H1 (cell line): ENCODE measurements at regions not wholly inside any gene's neighbourhood (a gene's known extent, or its start where the extent isn't known, plus 50 kb on each side); places are given as distances from the start of the nearest gene placed in this dataset.

ENCODE experiments used
- CTCF ChIA-PET: fragments of 300-600 bp; sonication (Branson Sonifier 250); formaldehyde crosslinking; loops from one replicate; lab custom pipeline; 2021; ENCODE audit not compliant: partially characterized antibody; lab: Charles Lee
- POLR2A ChIA-PET: fragments of 300-600 bp; sonication (Branson Sonifier 250); formaldehyde crosslinking; loops from one replicate; lab custom pipeline; 2021; ENCODE audit warnings: inconsistent platforms; ENCODE audit not compliant: partially characterized antibody; lab: Charles Lee
- DNase-seq, 2 experiments: peaks; one replicate each; pipeline versions ENCODE4 v3.0.0 to v3.0.0-alpha.2; 2010 to 2022; ENCODE audit warnings: low spot score in 2 of 2, low read depth in 1 of 2, mixed read lengths in 1 of 2
- FAIRE-seq: peaks from 2 replicates; lab custom pipeline; 2011; peaks lifted over from hg19 to GRCh38; lab: Jason Lieb, UNC
- H2AFZ ChIP-seq: 2 replicates; pipeline ENCODE4 v1.8.1; 2012; ENCODE audit warnings: low read length, inconsistent platforms
- H2AK5ac ChIP-seq: 2 replicates; pipeline ENCODE4 v1.6.1; 2013; ENCODE audit warnings: low read depth, low read length
- H2BK120ac ChIP-seq: replicated peaks from 2 replicates; pipeline ENCODE3; 2013; ENCODE audit warnings: low read depth, low read length, inconsistent platforms
- H2BK12ac ChIP-seq: 2 replicates; pipeline ENCODE4 v1.6.1; 2013; ENCODE audit warnings: low read depth, low read length
- H2BK15ac ChIP-seq: 2 replicates; pipeline ENCODE4 v1.6.1; 2013; ENCODE audit warnings: low read length
- H2BK20ac ChIP-seq: 2 replicates; pipeline ENCODE4 v1.6.1; 2013; ENCODE audit warnings: low read length
- H2BK5ac ChIP-seq: 2 replicates; pipeline ENCODE4 v1.6.1; 2013; ENCODE audit warnings: low read depth, low read length
- H3K14ac ChIP-seq: 2 replicates; pipeline ENCODE4 v1.6.1; 2013; ENCODE audit warnings: inconsistent platforms; ENCODE audit not compliant: insufficient read length
- H3K18ac ChIP-seq: 2 replicates; pipeline ENCODE4 v1.6.1; 2013; ENCODE audit warnings: low read length; ENCODE audit errors: extremely low read depth
- H3K23ac ChIP-seq: 2 replicates; pipeline ENCODE4 v1.6.1; 2013; ENCODE audit warnings: inconsistent platforms; ENCODE audit not compliant: insufficient read length
- H3K23me2 ChIP-seq: 2 replicates; pipeline ENCODE4 v1.6.1; 2013; ENCODE audit warnings: low read depth, low read length
- H3K27ac ChIP-seq: 2 replicates; pipeline ENCODE4 v1.6.1; 2011; ENCODE audit warnings: low read depth, low read length, inconsistent platforms
- H3K27me3 ChIP-seq, 4 experiments: replicated peaks in 1 of 4; 1 replicate in 1 of 4; 2 replicates in 3 of 4; pipeline versions ENCODE4 v1.6.1 to v1.8.1; 2011 to 2013; ENCODE audit warnings: low read length in 3 of 4, mild to moderate bottlenecking in 3 of 4, inconsistent platforms in 2 of 4, mixed read lengths in 2 of 4, moderate library complexity in 1 of 4; ENCODE audit not compliant: control insufficient read depth in 3 of 4, insufficient read depth in 3 of 4; ENCODE audit errors: extremely low read depth in 1 of 4
- H3K36me3 ChIP-seq, 4 experiments: 2 replicates each; pipeline versions ENCODE4 v1.6.1 to v1.8.1; 2011 to 2013; ENCODE audit warnings: mild to moderate bottlenecking in 4 of 4, low read length in 3 of 4, moderate library complexity in 2 of 4, control low read depth in 1 of 4, inconsistent platforms in 1 of 4; ENCODE audit not compliant: insufficient read depth in 4 of 4, control insufficient read depth in 2 of 4
- H3K4ac ChIP-seq: replicated peaks from 2 replicates; pipeline ENCODE3; 2013; ENCODE audit warnings: low read length, low read depth, mixed read lengths, inconsistent platforms; ENCODE audit not compliant: insufficient read length
- H3K4me1 ChIP-seq, 4 experiments: replicated peaks in 1 of 4; 1 replicate in 1 of 4; 2 replicates in 3 of 4; pipeline versions ENCODE4 v1.6.1 to v1.8.1; 2011 to 2013; ENCODE audit warnings: low read length in 3 of 4, inconsistent platforms in 2 of 4, mixed read lengths in 1 of 4; ENCODE audit not compliant: insufficient read depth in 4 of 4, control insufficient read depth in 3 of 4
- H3K4me2 ChIP-seq, 2 experiments: 2 replicates each; pipeline versions ENCODE4 v1.6.1 to v1.8.1; 2011 to 2013; ENCODE audit warnings: low read depth in 2 of 2, low read length in 2 of 2, control low read depth in 1 of 2, inconsistent platforms in 1 of 2, mild to moderate bottlenecking in 1 of 2; ENCODE audit not compliant: insufficient read depth in 1 of 2
- H3K4me3 ChIP-seq, 4 experiments: fragments of 200-600, 300-600 bp in 1 of 4; sonication (generic), shearing (Covaris generic), sonication (Bioruptor Twin) in 1 of 4; 2 replicates each; pipeline versions ENCODE4 v1.5.1 to v1.8.1; 2011 to 2016; ENCODE audit warnings: low read length in 4 of 4, low read depth in 3 of 4, control low read depth in 2 of 4, inconsistent platforms in 2 of 4, mild to moderate bottlenecking in 2 of 4, mixed read lengths in 1 of 4, moderate library complexity in 1 of 4; ENCODE audit not compliant: insufficient read depth in 2 of 4; ENCODE audit errors: extremely low read depth in 1 of 4
- H3K56ac ChIP-seq: replicated peaks from 2 replicates; pipeline ENCODE3; 2013; ENCODE audit warnings: low read depth, mild to moderate bottlenecking, mixed read lengths, low read length, inconsistent platforms; ENCODE audit not compliant: insufficient read length
- H3K79me1 ChIP-seq: 2 replicates; pipeline ENCODE4 v1.6.1; 2013; ENCODE audit warnings: low read depth, low read length, control low read depth
- H3K79me2 ChIP-seq, 2 experiments: 2 replicates each; pipeline versions ENCODE4 v1.6.1 to v1.8.1; 2012 to 2013; ENCODE audit warnings: low read length in 2 of 2, mild to moderate bottlenecking in 2 of 2, inconsistent platforms in 1 of 2; ENCODE audit not compliant: insufficient read depth in 2 of 2, control insufficient read depth in 1 of 2
- H3K9ac ChIP-seq, 4 experiments: replicated peaks in 1 of 4; 1 replicate in 1 of 4; 2 replicates in 3 of 4; pipeline versions ENCODE4 v1.6.1 to v1.8.1; 2011 to 2013; ENCODE audit warnings: low read depth in 3 of 4, low read length in 3 of 4, control low read depth in 2 of 4, mild to moderate bottlenecking in 2 of 4, moderate library complexity in 2 of 4, inconsistent platforms in 1 of 4; ENCODE audit errors: extremely low read depth in 1 of 4
- H3K9me3 ChIP-seq, 2 experiments: 2 replicates each; pipeline versions ENCODE4 v1.6.1 to v1.8.1; 2012 to 2013; ENCODE audit warnings: mild to moderate bottlenecking in 2 of 2, moderate library complexity in 2 of 2, control low read depth in 1 of 2, inconsistent platforms in 1 of 2, low read depth in 1 of 2, low read length in 1 of 2, mixed read lengths in 1 of 2; ENCODE audit not compliant: insufficient read depth in 2 of 2
- H4K20me1 ChIP-seq, 2 experiments: replicated peaks in 1 of 2; 2 replicates each; pipeline versions ENCODE3 to v1.8.1; 2011 to 2013; ENCODE audit warnings: inconsistent platforms in 2 of 2, low read length in 2 of 2, mild to moderate bottlenecking in 1 of 2; ENCODE audit not compliant: insufficient read depth in 2 of 2, control insufficient read depth in 1 of 2
- H4K5ac ChIP-seq: 2 replicates; pipeline ENCODE4 v1.6.1; 2013; ENCODE audit warnings: low read length, low read depth, mixed read lengths, inconsistent platforms; ENCODE audit not compliant: insufficient read length
- H4K8ac ChIP-seq: 2 replicates; pipeline ENCODE4 v1.8.0; 2013; ENCODE audit warnings: mild to moderate bottlenecking, moderate library complexity, low read length, inconsistent platforms; ENCODE audit not compliant: insufficient read depth; ENCODE audit errors: extremely low read depth
- H4K91ac ChIP-seq: replicated peaks from 2 replicates; pipeline ENCODE3; 2013; ENCODE audit warnings: low read length, mixed read lengths, inconsistent platforms; ENCODE audit not compliant: insufficient read length
- CHD2 ChIP-seq: IDR thresholded peaks from 2 replicates; pipeline ENCODE4 v1.6.1; 2012; ENCODE audit warnings: low read length, improper control_type of control experiment
- EP300 ChIP-seq, 2 experiments: IDR thresholded peaks; 1 replicate in 1 of 2; 2 replicates in 1 of 2; pipeline ENCODE4 v1.6.1; 2011 to 2012; ENCODE audit warnings: low read depth in 2 of 2, low read length in 2 of 2, mild to moderate bottlenecking in 2 of 2, borderline replicate concordance in 1 of 2, inconsistent platforms in 1 of 2, moderate library complexity in 1 of 2
- FOSL1 ChIP-seq: IDR thresholded peaks from 2 replicates; pipeline ENCODE4 v1.6.1; 2011; ENCODE audit warnings: mild to moderate bottlenecking, low read depth, low read length, moderate library complexity; ENCODE audit not compliant: insufficient read depth
- HDAC2 ChIP-seq, 2 experiments: fragments of 300-600 bp in 1 of 2; sonication (generic) in 1 of 2; IDR thresholded peaks; 2 replicates each; pipeline ENCODE4 v1.6.1; 2011 to 2012; ENCODE audit warnings: low read depth in 2 of 2, low read length in 2 of 2, mild to moderate bottlenecking in 2 of 2, moderate library complexity in 2 of 2, borderline replicate concordance in 1 of 2, inconsistent platforms in 1 of 2
- JUND ChIP-seq: IDR thresholded peaks from 2 replicates; pipeline ENCODE4 v1.6.1; 2011; ENCODE audit warnings: mild to moderate bottlenecking, improper control_type of control experiment, low read length
- KDM4A ChIP-seq: IDR thresholded peaks from one replicate; pipeline ENCODE4 v1.7.1; 2012; ENCODE audit warnings: low read depth, mild to moderate bottlenecking, moderate library complexity, low read length, inconsistent platforms; ENCODE audit not compliant: severe bottlenecking
- KDM5A ChIP-seq: fragments of 200-600 bp; IDR thresholded peaks from 2 replicates; pipeline ENCODE4 v1.7.1; 2012; ENCODE audit warnings: mild to moderate bottlenecking, low read length, inconsistent platforms, mixed read lengths
- RBBP5 ChIP-seq: IDR thresholded peaks from 2 replicates; pipeline ENCODE4 v1.7.1; 2012; ENCODE audit warnings: low read depth, mild to moderate bottlenecking, inconsistent platforms, low read length, moderate library complexity, borderline replicate concordance
- SP1 ChIP-seq: IDR thresholded peaks from 2 replicates; pipeline ENCODE4 v1.6.1; 2011; ENCODE audit warnings: low read depth, low read length
- TAF1 ChIP-seq: IDR thresholded peaks from 2 replicates; pipeline ENCODE4 v1.6.1; 2011; ENCODE audit warnings: mild to moderate bottlenecking, low read depth, low read length
- TCF12 ChIP-seq: IDR thresholded peaks from 2 replicates; pipeline ENCODE4 v1.6.1; 2011; ENCODE audit warnings: low read depth, mild to moderate bottlenecking, low read length
- ZNF274 ChIP-seq: IDR thresholded peaks from 2 replicates; pipeline ENCODE4 v1.7.0; 2012; ENCODE audit warnings: low read length, borderline replicate concordance; ENCODE audit errors: extremely low read depth
- WGBS, 2 experiments: shearing (Covaris generic) in 1 of 2; methylation state at CpG; one replicate each; pipeline versions ENCODE4 v1.1.6 to v1.1.7; 2013 to 2015; ENCODE audit warnings: low lambda C conversion rate in 2 of 2, mixed read lengths in 2 of 2, inconsistent platforms in 1 of 2, low coverage in 1 of 2, missing lambda C conversion rate in 1 of 2; ENCODE audit not compliant: insufficient replicate concordance in 2 of 2, insufficient coverage in 1 of 2, insufficient read length in 1 of 2; ENCODE audit errors: extremely low coverage in 1 of 2, missing lambda C conversion rate in 1 of 2; 5-methylcytosine and 5-hydroxymethylcytosine counted together
- TF ChIP-seq, protein P1 (sequence below): IDR thresholded peaks from 2 replicates; pipeline ENCODE4 v1.6.1; 2012; ENCODE audit warnings: low read length, inconsistent platforms

DNA sequence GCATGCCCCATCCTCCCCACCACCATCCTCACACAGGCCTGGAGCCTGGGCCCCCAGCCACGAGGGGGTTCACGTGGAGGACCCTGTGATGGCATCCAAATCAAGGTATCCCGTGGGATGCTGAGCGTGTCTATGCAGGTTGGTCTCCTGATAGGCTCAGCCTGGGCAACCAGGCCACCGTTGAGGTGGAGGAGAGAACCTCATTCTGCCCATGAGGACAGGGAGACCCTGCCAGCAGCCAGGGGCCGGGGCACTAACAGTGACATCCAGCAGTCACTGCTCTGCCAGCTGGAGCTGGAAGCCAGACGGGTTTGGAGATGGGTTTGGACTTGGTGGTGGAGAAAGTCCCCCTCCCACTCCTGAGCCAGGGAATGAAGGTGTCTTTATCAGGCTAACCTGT, 582.8 kb downstream of the MATN1 start:
- H3K23me2 ChIP-seq: no peaks in the 10 kb centered on the region
- TF ChIP-seq TAF1: no peak
- TF ChIP-seq FOSL1: no peak
- TF ChIP-seq KDM5A: no peak
- no peak for TF ChIP-seq CHD2
- TF ChIP-seq SP1: no peak
- TF ChIP-seq, protein P1, sequence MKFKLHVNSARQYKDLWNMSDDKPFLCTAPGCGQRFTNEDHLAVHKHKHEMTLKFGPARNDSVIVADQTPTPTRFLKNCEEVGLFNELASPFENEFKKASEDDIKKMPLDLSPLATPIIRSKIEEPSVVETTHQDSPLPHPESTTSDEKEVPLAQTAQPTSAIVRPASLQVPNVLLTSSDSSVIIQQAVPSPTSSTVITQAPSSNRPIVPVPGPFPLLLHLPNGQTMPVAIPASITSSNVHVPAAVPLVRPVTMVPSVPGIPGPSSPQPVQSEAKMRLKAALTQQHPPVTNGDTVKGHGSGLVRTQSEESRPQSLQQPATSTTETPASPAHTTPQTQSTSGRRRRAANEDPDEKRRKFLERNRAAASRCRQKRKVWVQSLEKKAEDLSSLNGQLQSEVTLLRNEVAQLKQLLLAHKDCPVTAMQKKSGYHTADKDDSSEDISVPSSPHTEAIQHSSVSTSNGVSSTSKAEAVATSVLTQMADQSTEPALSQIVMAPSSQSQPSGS: no peak
- TF ChIP-seq TCF12: no peak
- TF ChIP-seq EP300 (IDR thresholded peaks at IDR 0.05; ENCODE audit: borderline replicate concordance in 1 of 2, low read depth in 2 of 2, low read length in 2 of 2): no peak
- TF ChIP-seq ZNF274: no peak
- TF ChIP-seq JUND: no peak
- TF ChIP-seq KDM4A: no peak
- no peak for TF ChIP-seq HDAC2 (IDR thresholded peaks at IDR 0.05; ENCODE audit: borderline replicate concordance in 1 of 2, low read depth in 2 of 2, low read length in 2 of 2)
- no peak for TF ChIP-seq RBBP5
- H2BK120ac ChIP-seq: no peak overlapping the region
- H2AFZ ChIP-seq: no peak overlapping the region
- no peaks in the 10 kb centered on the region for H3K36me3 ChIP-seq
- peaks cover 13 to 22% of the 10 kb centered on the region in 2 experiments for H3K9me3 ChIP-seq
- H3K23ac ChIP-seq: no peak overlapping the region
- ChIA-PET POLR2A (no interaction called here), CTCF (interaction anchor here (1.2 to 1.7 kb wide), 2 partner anchors 9 to 92 kb away, joined by 4 read pairs; no protein-coding TSS in a partner anchor)
- no peak overlapping the region for H2BK5ac ChIP-seq
- no peak overlapping the region for H3K4ac ChIP-seq
- FAIRE-seq: no peak
- H3K9ac ChIP-seq: no peak overlapping the region
- H2BK15ac ChIP-seq: no peak overlapping the region
- no peaks in the 10 kb centered on the region for H3K79me1 ChIP-seq
- no peak overlapping the region for H2AK5ac ChIP-seq
- no peak overlapping the region for H4K5ac ChIP-seq
- H3K56ac ChIP-seq: no peak overlapping the region
- H3K14ac ChIP-seq: no peak overlapping the region
- H2BK20ac ChIP-seq: no peak overlapping the region
- H3K4me1 ChIP-seq: no peaks in the 10 kb centered on the region
- H4K8ac ChIP-seq: no peak overlapping the region
- H3K27me3 ChIP-seq: no peaks in the 10 kb centered on the region
- H3K4me3 ChIP-seq: no peak overlapping the region
- H2BK12ac ChIP-seq: no peak overlapping the region
- no peak overlapping the region for H4K91ac ChIP-seq
- WGBS, 2 experiments: 95% methylated on average over 7 of the region's 7 CpGs; no CpG with 5 or more reads in 1 of the 2 experiments
- H3K4me2 ChIP-seq: no peak overlapping the region
- H4K20me1 ChIP-seq: no peaks in the 10 kb centered on the region
- no peak overlapping the region for H3K18ac ChIP-seq
- no peak overlapping the region for H3K27ac ChIP-seq
- no peak for DNase-seq
- no peaks in the 10 kb centered on the region for H3K79me2 ChIP-seq
